ENCODE measurements at regions not wholly inside any gene's neighbourhood (a gene's known extent, or its start where the extent isn't known, plus 50 kb on each side); places are given as distances from the start of the nearest gene placed in this dataset.

- Histone ChIP-seq H3K4me3 (no peak overlapping the region), H3K27ac (no peak overlapping the region), H3K36me3 (no peaks in the 10 kb centered on the region), H3K4me1 (no peaks in the 10 kb centered on the region), H3K9me3 (no peaks in the 10 kb centered on the region), H3K27me3 (no peaks in the 10 kb centered on the region)
- no peak for DNase-seq (ENCODE audit: extremely low spot score in 2 of 2)
- intact Hi-C loops (cut with DNase I), result no loop called here
- TF ChIP-seq POLR2AphosphoS5 (IDR thresholded peaks at IDR 0.05; ENCODE audit: insufficient read depth in 1 of 2, low read depth in 1 of 2), result no peak
- no peak for TF ChIP-seq POLR2A (IDR thresholded peaks at IDR 0.05)
- no peak for TF ChIP-seq CTCF (IDR thresholded peaks at IDR 0.05)
Measured at GRCh38 chr4:10872833-10873517, 188.4 kb upstream of the CLNK start.

- no peak for DNase-seq (ENCODE audit: extremely low spot score in 2 of 2)
- Histone ChIP-seq H3K4me1 (no peaks in the 10 kb centered on the region), H3K36me3 (no peaks in the 10 kb centered on the region), H3K4me3 (no peak overlapping the region), H3K27ac (no peak overlapping the region), H3K27me3 (no peaks in the 10 kb centered on the region), H3K9me3 (no peaks in the 10 kb centered on the region)
- no peak for TF ChIP-seq POLR2A (IDR thresholded peaks at IDR 0.05)
- TF ChIP-seq CTCF (IDR thresholded peaks at IDR 0.05), result no peak
- no peak for TF ChIP-seq POLR2AphosphoS5 (IDR thresholded peaks at IDR 0.05; ENCODE audit: insufficient read depth in 1 of 2, low read depth in 1 of 2)
- intact Hi-C loops (cut with DNase I), result no loop called here
Measured at GRCh38 chr4:10866666-10867065, 182.1 kb upstream of the CLNK start.

- H3K4me1 ChIP-seq, result no peaks in the 10 kb centered on the region
- H3K27ac ChIP-seq, result no peak overlapping the region
- DNase-seq (ENCODE audit: extremely low spot score in 2 of 2), result no peak
- TF ChIP-seq POLR2A (IDR thresholded peaks at IDR 0.05) (no peak), POLR2AphosphoS5 (IDR thresholded peaks at IDR 0.05; ENCODE audit: insufficient read depth in 1 of 2, low read depth in 1 of 2) (no peak), CTCF (IDR thresholded peaks at IDR 0.05) (no peak)
- no peaks in the 10 kb centered on the region for H3K36me3 ChIP-seq
- no peak overlapping the region for H3K4me3 ChIP-seq
- intact Hi-C loops (cut with DNase I), result no loop called here
- H3K9me3 ChIP-seq, result no peaks in the 10 kb centered on the region
- H3K27me3 ChIP-seq, result no peaks in the 10 kb centered on the region
Measured at GRCh38 chr4:10861036-10861435, 176.5 kb upstream of the CLNK start.

- intact Hi-C loops (cut with DNase I), result no loop called here
- no peak for DNase-seq (ENCODE audit: extremely low spot score in 2 of 2)
- H3K27me3 ChIP-seq, result no peaks in the 10 kb centered on the region
- no peak for TF ChIP-seq POLR2A (IDR thresholded peaks at IDR 0.05)
- TF ChIP-seq CTCF (IDR thresholded peaks at IDR 0.05), result no peak
- no peak for TF ChIP-seq POLR2AphosphoS5 (IDR thresholded peaks at IDR 0.05; ENCODE audit: insufficient read depth in 1 of 2, low read depth in 1 of 2)
- no peak overlapping the region for H3K4me3 ChIP-seq
- H3K36me3 ChIP-seq, result no peaks in the 10 kb centered on the region
- H3K4me1 ChIP-seq, result no peaks in the 10 kb centered on the region
- H3K9me3 ChIP-seq, result no peaks in the 10 kb centered on the region
- no peak overlapping the region for H3K27ac ChIP-seq
Measured at GRCh38 chr4:10856271-10856782, 171.8 kb upstream of the CLNK start.

- Histone ChIP-seq H3K4me1 (no peaks in the 10 kb centered on the region), H3K4me3 (no peak overlapping the region), H3K36me3 (no peaks in the 10 kb centered on the region), H3K9me3 (no peaks in the 10 kb centered on the region), H3K27ac (no peak overlapping the region), H3K27me3 (no peaks in the 10 kb centered on the region)
- intact Hi-C loops (cut with DNase I), result no loop called here
- no peak for TF ChIP-seq POLR2A (IDR thresholded peaks at IDR 0.05)
- TF ChIP-seq POLR2AphosphoS5 (IDR thresholded peaks at IDR 0.05; ENCODE audit: insufficient read depth in 1 of 2, low read depth in 1 of 2), result no peak
- no peak for TF ChIP-seq CTCF (IDR thresholded peaks at IDR 0.05)
- DNase-seq (ENCODE audit: extremely low spot score in 2 of 2), result no peak
Measured at GRCh38 chr4:10853196-10853595, 168.6 kb upstream of the CLNK start.
